ENCODE measurements at regions not wholly inside any gene's neighbourhood (a gene's known extent, or its start where the extent isn't known, plus 50 kb on each side); places are given as distances from the start of the nearest gene placed in this dataset.

DNA sequence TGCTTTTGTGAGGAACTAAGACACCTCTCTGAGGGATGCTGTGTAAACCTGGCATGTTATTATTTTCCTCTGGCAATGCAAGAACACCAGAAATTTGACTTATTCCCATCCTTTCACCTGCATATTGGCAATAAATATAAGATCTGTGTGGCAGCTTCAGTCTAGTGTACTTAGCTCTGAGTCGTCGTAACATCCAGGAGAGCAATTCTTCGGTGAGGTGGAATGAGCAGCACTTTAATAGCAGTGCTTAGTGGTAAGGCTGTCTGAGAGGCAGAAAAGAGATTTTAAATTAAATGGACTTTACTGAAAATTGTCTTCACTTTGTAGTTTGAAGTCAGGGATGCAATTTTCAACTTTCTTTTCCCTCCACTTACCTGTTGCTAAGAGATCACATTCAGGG lies 344.9 kb downstream of the PCDH7 start:
- TF ChIP-seq, protein P1, sequence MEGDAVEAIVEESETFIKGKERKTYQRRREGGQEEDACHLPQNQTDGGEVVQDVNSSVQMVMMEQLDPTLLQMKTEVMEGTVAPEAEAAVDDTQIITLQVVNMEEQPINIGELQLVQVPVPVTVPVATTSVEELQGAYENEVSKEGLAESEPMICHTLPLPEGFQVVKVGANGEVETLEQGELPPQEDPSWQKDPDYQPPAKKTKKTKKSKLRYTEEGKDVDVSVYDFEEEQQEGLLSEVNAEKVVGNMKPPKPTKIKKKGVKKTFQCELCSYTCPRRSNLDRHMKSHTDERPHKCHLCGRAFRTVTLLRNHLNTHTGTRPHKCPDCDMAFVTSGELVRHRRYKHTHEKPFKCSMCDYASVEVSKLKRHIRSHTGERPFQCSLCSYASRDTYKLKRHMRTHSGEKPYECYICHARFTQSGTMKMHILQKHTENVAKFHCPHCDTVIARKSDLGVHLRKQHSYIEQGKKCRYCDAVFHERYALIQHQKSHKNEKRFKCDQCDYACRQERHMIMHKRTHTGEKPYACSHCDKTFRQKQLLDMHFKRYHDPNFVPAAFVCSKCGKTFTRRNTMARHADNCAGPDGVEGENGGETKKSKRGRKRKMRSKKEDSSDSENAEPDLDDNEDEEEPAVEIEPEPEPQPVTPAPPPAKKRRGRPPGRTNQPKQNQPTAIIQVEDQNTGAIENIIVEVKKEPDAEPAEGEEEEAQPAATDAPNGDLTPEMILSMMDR (IDR thresholded peaks at IDR 0.05), result no peak
- TF ChIP-seq POLR2A (IDR thresholded peaks at IDR 0.05), result no peak

Data from right lobe of liver (tissue), 4 donors.